ENCODE measurements at regions not wholly inside any gene's neighbourhood (a gene's known extent, or its start where the extent isn't known, plus 50 kb on each side); places are given as distances from the start of the nearest gene placed in this dataset.
A peak's percentile ranks its signal among the peaks of the same experiment; 100 is the strongest.
"Not testable (repeated sequence)": the region's sequence is repeated elsewhere in the genome, so short reads cannot be mapped to it uniquely, and the experiment has no call there.

- 44% methylated on average over 2 of the region's 2 CpGs for WGBS
- intact Hi-C loops (cut with DNase I): no loop called here
- H3K36me3 ChIP-seq: no peaks in the 10 kb centered on the region
- H3K9me3 ChIP-seq: peaks cover 0 to 10% (median 5%) of the 10 kb centered on the region in 4 donors
- no peak for TF ChIP-seq POLR2AphosphoS5 (IDR thresholded peaks at IDR 0.05)
- no peak for TF ChIP-seq POLR2A (IDR thresholded peaks at IDR 0.05; ENCODE audit: low read depth)
- TF ChIP-seq CTCF (IDR thresholded peaks at IDR 0.05): no peak
- no peak for TF ChIP-seq EP300 (IDR thresholded peaks at IDR 0.05)
- DNase-seq (ENCODE audit: extremely low spot score): no peak
- H3K4me3 ChIP-seq: no peak overlapping the region
- H3K27me3 ChIP-seq: no peaks in the 10 kb centered on the region
- no peak overlapping the region for H3K27ac ChIP-seq (replicated peaks in 1 of 4)
- H3K4me1 ChIP-seq: no peaks in the 10 kb centered on the region
Observed at GRCh38 chr4:181127171-181127570, 1116.0 kb upstream of the TENM3 start.

GRCh38 chr4:181130317-181130716 lies 1112.9 kb upstream of the TENM3 start:
- DNase-seq (ENCODE audit: extremely low spot score): not testable (repeated sequence)

GRCh38 chr4:181137351-181137750 lies 1105.9 kb upstream of the TENM3 start:
- WGBS: 82% methylated on average over 3 of the region's 3 CpGs
- TF ChIP-seq EP300 (IDR thresholded peaks at IDR 0.05) (no peak), POLR2AphosphoS5 (IDR thresholded peaks at IDR 0.05) (no peak), POLR2A (IDR thresholded peaks at IDR 0.05; ENCODE audit: low read depth) (no peak), CTCF (IDR thresholded peaks at IDR 0.05) (no peak)
- intact Hi-C loops (cut with DNase I): no loop called here

More at GRCh38 chr4:181130317-181130716, 1112.9 kb upstream of the TENM3 start:
- H3K27ac ChIP-seq (replicated peaks in 1 of 4); H3K9me3 ChIP-seq; H3K36me3 ChIP-seq; H3K4me3 ChIP-seq; intact Hi-C loops (cut with DNase I); H3K4me1 ChIP-seq; H3K27me3 ChIP-seq: not testable (repeated sequence)
- WGBS: 73% methylated on average over 7 of the region's 7 CpGs

GRCh38 chr4:181138116-181138515 lies 1105.1 kb upstream of the TENM3 start:
- H3K27me3 ChIP-seq: peaks cover 0 to 7% (median 2%) of the 10 kb centered on the region in 4 donors
- 94% methylated on average over 8 of the region's 8 CpGs for WGBS
- no peaks in the 10 kb centered on the region for H3K9me3 ChIP-seq
- peak; percentile 87 for DNase-seq (ENCODE audit: extremely low spot score)
- H3K4me3 ChIP-seq: no peak overlapping the region
- intact Hi-C loops (cut with DNase I): no loop called here
- no peaks in the 10 kb centered on the region for H3K36me3 ChIP-seq
- H3K27ac ChIP-seq (replicated peaks in 1 of 4): no peak overlapping the region
- TF ChIP-seq CTCF (IDR thresholded peaks at IDR 0.05) (no peak), EP300 (IDR thresholded peaks at IDR 0.05) (no peak), POLR2AphosphoS5 (IDR thresholded peaks at IDR 0.05) (no peak), POLR2A (IDR thresholded peaks at IDR 0.05; ENCODE audit: low read depth) (no peak)
- H3K4me1 ChIP-seq: no peaks in the 10 kb centered on the region

More at GRCh38 chr4:181137351-181137750, 1105.9 kb upstream of the TENM3 start:
- no peak overlapping the region for H3K4me3 ChIP-seq
- no peak overlapping the region for H3K27ac ChIP-seq (replicated peaks in 1 of 4)
- H3K27me3 ChIP-seq: no peaks in the 10 kb centered on the region
- no peak for DNase-seq (ENCODE audit: extremely low spot score)
- H3K36me3 ChIP-seq: no peaks in the 10 kb centered on the region
- no peaks in the 10 kb centered on the region for H3K4me1 ChIP-seq
- H3K9me3 ChIP-seq: no peaks in the 10 kb centered on the region

GRCh38 chr4:181140037-181140603 lies 1103.1 kb upstream of the TENM3 start:
- peaks cover 0 to 17% (median 2%) of the 10 kb centered on the region in 4 donors for H3K27me3 ChIP-seq
- H3K36me3 ChIP-seq: no peaks in the 10 kb centered on the region
- H3K4me1 ChIP-seq: no peaks in the 10 kb centered on the region
- no peak overlapping the region for H3K27ac ChIP-seq (replicated peaks in 1 of 4)
- TF ChIP-seq POLR2A (IDR thresholded peaks at IDR 0.05; ENCODE audit: low read depth): no peak
- no peak for TF ChIP-seq POLR2AphosphoS5 (IDR thresholded peaks at IDR 0.05)
- no peak for TF ChIP-seq EP300 (IDR thresholded peaks at IDR 0.05)
- TF ChIP-seq CTCF (IDR thresholded peaks at IDR 0.05): no peak
- WGBS: 34% methylated on average over 6 of the region's 6 CpGs
- intact Hi-C loops (cut with DNase I): loop anchor here (5.0 kb wide), 2 partner anchors 387 to 1667 kb away; no protein-coding TSS in a partner anchor
- H3K4me3 ChIP-seq: no peak overlapping the region
- no peaks in the 10 kb centered on the region for H3K9me3 ChIP-seq
- DNase-seq (ENCODE audit: extremely low spot score): peak; percentile 17

All from esophagus muscularis mucosa (tissue), 4 donors.